ENCODE measurements at regions not wholly inside any gene's neighbourhood (a gene's known extent, or its start where the extent isn't known, plus 50 kb on each side); places are given as distances from the start of the nearest gene placed in this dataset.

DNA sequence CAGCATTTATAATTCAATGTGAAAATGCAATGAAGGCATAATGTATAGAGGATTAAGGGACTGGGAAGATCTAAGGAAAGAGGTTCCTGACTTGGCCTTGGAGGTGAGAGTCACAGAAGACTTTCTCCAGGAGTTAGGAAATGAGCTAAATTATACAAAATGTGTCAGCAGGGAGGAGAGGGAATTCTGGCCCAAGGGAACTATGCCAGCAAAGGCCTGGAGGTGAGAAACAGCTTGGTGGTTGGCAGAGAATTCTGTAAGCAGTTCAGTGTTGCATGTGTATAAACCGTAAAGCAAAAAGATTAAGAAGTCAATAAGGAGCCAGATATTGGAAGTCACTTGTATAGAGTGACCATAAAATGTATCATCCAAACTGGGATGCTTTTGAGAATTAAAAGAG lies 142.2 kb upstream of the SESN3 start:
- WGBS (ENCODE audit: extremely low coverage, insufficient read length, low lambda C conversion rate): no CpG with 5 or more reads among the region's 1 CpG
- Histone ChIP-seq H4K91ac (ENCODE audit: insufficient read length, low read depth, low read length) (no peak overlapping the region), H3K79me1 (ENCODE audit: insufficient read depth, low read depth, low read length, poor library complexity, severe bottlenecking) (no peaks in the 10 kb centered on the region)

More for the DNA sequence above, 142.2 kb upstream of the SESN3 start:
- H3K4me3 Mint-ChIP-seq: no peak overlapping the region
- Histone ChIP-seq H3K27me3 (ENCODE audit: insufficient read depth, low read length) (no peaks in the 10 kb centered on the region), H4K20me1 (ENCODE audit: control insufficient read depth, insufficient read depth, insufficient read length) (no peaks in the 10 kb centered on the region), H3K27ac (ENCODE audit: insufficient read length, low read depth, low read length) (no peak overlapping the region), H3K9me3 (ENCODE audit: control insufficient read depth, low read depth, low read length) (no peaks in the 10 kb centered on the region), H3K9ac (ENCODE audit: extremely low read depth, insufficient read length, low read length) (no peak overlapping the region), H3K56ac (ENCODE audit: insufficient read length, low read depth, low read length) (no peak overlapping the region), H4K8ac (replicated peaks; ENCODE audit: insufficient read length, low read depth, low read length) (no peak overlapping the region), H2BK5ac (ENCODE audit: insufficient read length, low read length) (no peak overlapping the region), H3K23ac (ENCODE audit: insufficient read length, low read depth, low read length) (no peak overlapping the region), H2BK12ac (ENCODE audit: insufficient read length, low read depth, low read length) (no peak overlapping the region), H2AK5ac (ENCODE audit: insufficient read length, low read length) (no peak overlapping the region), H3K4me1 (ENCODE audit: insufficient read depth, low read length) (peaks cover 2% of the 10 kb centered on the region; the same call in 1 of the 2 replicates), H3K14ac (ENCODE audit: insufficient read depth, low read length) (no peak overlapping the region), H3K4ac (ENCODE audit: low read depth, low read length) (no peak overlapping the region), H3K4me2 (ENCODE audit: insufficient read depth, insufficient read length, low read length) (no peak overlapping the region), H4K5ac (ENCODE audit: insufficient read length, low read depth, low read length) (no peak overlapping the region), H2BK15ac (ENCODE audit: low read depth, low read length) (no peak overlapping the region), H3T11ph (ENCODE audit: low read length) (no peak overlapping the region), H3K79me2 (ENCODE audit: insufficient read depth, low read length) (no peaks in the 10 kb centered on the region), H2BK20ac (ENCODE audit: low read depth, low read length, poor library complexity, severe bottlenecking) (no peak overlapping the region), H2BK120ac (ENCODE audit: low read depth, low read length, poor library complexity, severe bottlenecking) (no peak overlapping the region), H2AFZ (ENCODE audit: low read length) (no peak overlapping the region), H3K23me2 (ENCODE audit: insufficient read length, low read depth, low read length, poor library complexity, severe bottlenecking) (no peaks in the 10 kb centered on the region), H3K18ac (ENCODE audit: insufficient read length, low read depth, low read length) (no peak overlapping the region)
- 0 out of 5 replicates have a peak, but pooled peaks cover 0 to 3% of the 10 kb centered on the region in 2 experiments for H3K9me3 Mint-ChIP-seq
- no peak overlapping the region for H3K27ac Mint-ChIP-seq
- H3K4me1 Mint-ChIP-seq: peaks cover 31 to 50% of the 10 kb centered on the region in 2 experiments
- DNase-seq: no peak
- TF ChIP-seq CTCF (conservative IDR thresholded peaks at IDR 0.05): no peak
- H3K36me3 Mint-ChIP-seq (ENCODE audit: insufficient read depth in 1 of 3, low read depth in 3 of 3): no peaks in the 10 kb centered on the region; a peak in 1 of 7 replicates
- H3K27me3 Mint-ChIP-seq (ENCODE audit: low read depth): no peaks in the 10 kb centered on the region
